Tibial artery (tissue), 4 donors: ENCODE measurements at regions not wholly inside any gene's neighbourhood (a gene's known extent, or its start where the extent isn't known, plus 50 kb on each side); places are given as distances from the start of the nearest gene placed in this dataset.

Experiments used
- DNase-seq, 2 donors: peaks; one replicate each; pipeline ENCODE4 v3.0.0-alpha.2; 2019
- H3K27ac ChIP-seq, 2 donors: fragments of 200-600 bp; sonication (generic) in 1 of 2; 1 replicate in 1 of 2; 2 replicates in 1 of 2; pipeline ENCODE4 v1.5.1; 2018 to 2019; ENCODE audit warnings: mild to moderate bottlenecking in 1 of 2
- H3K27me3 ChIP-seq, 2 donors: fragments of 200-600 bp; sonication (generic) in 1 of 2; one replicate each; pipeline versions ENCODE4 v1.5.1 to v1.6.0; 2016 to 2019
- H3K36me3 ChIP-seq, 3 donors: fragments of 200-600 bp; sonication (generic) in 2 of 3; one replicate each; pipeline ENCODE4 v1.5.1; 2016 to 2019; ENCODE audit warnings: mild to moderate bottlenecking in 2 of 3
- H3K4me1 ChIP-seq, 4 donors: fragments of 200-600 bp; sonication (generic) in 2 of 4; 1 replicate in 3 of 4; 2 replicates in 1 of 4; pipeline ENCODE4 v1.5.1; 2016 to 2019
- H3K4me3 ChIP-seq, 2 donors: fragments of 200-600 bp; sonication (generic) in 1 of 2; 1 replicate in 1 of 2; 2 replicates in 1 of 2; pipeline ENCODE4 v1.5.1; 2018 to 2019; ENCODE audit warnings: mild to moderate bottlenecking in 2 of 2
- H3K9me3 ChIP-seq, 3 donors: fragments of 200-600 bp; sonication (generic) in 1 of 3; one replicate each; pipeline ENCODE4 v1.5.1; 2016 to 2019
- intact Hi-C: fragments of 100-400 bp; cut with DNase I; formaldehyde crosslinking; loops from one replicate; pipeline ENCODE4 v1.15.0; 2023; ENCODE audit warnings: low total_unique reads
- TF ChIP-seq, protein P1 (sequence below), 2 experiments: fragments of 200-600 bp in 1 of 2; fragments of 450-650 bp in 1 of 2; IDR thresholded peaks; one replicate each; pipeline ENCODE4 v1.5.1; 2017 to 2019; ENCODE audit warnings: antibody characterized with exemption in 2 of 2, mild to moderate bottlenecking in 1 of 2, moderate library complexity in 1 of 2

- H3K27ac ChIP-seq, result no peak overlapping the region
- DNase-seq, result no peak
- H3K4me1 ChIP-seq, result no peaks in the 10 kb centered on the region
- no peaks in the 10 kb centered on the region for H3K36me3 ChIP-seq
- intact Hi-C loops, result no loop called here
- no peaks in the 10 kb centered on the region for H3K27me3 ChIP-seq
- TF ChIP-seq, protein P1, sequence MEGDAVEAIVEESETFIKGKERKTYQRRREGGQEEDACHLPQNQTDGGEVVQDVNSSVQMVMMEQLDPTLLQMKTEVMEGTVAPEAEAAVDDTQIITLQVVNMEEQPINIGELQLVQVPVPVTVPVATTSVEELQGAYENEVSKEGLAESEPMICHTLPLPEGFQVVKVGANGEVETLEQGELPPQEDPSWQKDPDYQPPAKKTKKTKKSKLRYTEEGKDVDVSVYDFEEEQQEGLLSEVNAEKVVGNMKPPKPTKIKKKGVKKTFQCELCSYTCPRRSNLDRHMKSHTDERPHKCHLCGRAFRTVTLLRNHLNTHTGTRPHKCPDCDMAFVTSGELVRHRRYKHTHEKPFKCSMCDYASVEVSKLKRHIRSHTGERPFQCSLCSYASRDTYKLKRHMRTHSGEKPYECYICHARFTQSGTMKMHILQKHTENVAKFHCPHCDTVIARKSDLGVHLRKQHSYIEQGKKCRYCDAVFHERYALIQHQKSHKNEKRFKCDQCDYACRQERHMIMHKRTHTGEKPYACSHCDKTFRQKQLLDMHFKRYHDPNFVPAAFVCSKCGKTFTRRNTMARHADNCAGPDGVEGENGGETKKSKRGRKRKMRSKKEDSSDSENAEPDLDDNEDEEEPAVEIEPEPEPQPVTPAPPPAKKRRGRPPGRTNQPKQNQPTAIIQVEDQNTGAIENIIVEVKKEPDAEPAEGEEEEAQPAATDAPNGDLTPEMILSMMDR (IDR thresholded peaks at IDR 0.05), result no peak
- H3K9me3 ChIP-seq, result peaks cover 0 to 3% (median 0%) of the 10 kb centered on the region in 3 donors
- H3K4me3 ChIP-seq, result no peak overlapping the region
Observed at GRCh38 chr10:61294131-61294530, 159.1 kb downstream of the TMEM26 start.

DNA sequence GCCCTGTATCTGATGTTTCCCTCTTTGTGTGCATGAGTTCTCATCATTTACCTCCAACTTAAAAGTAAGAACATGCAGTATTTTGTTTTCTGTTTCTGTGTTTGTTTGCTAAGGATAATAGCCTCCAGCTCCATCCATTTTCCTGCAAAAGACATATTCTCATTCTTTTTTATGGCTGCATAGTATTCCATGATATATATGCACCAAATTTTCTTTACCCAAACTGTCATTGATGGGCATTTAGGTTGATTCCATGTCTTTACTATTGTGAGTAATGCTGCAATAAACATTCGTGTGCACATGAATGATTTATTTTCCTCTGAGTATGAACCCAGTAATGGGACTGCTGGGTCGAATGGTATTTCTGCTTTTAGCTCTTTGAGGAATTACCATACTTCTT lies 163.4 kb downstream of the TMEM26 start:
- Histone ChIP-seq H3K27ac (no peak overlapping the region), H3K4me3 (no peak overlapping the region), H3K36me3 (no peaks in the 10 kb centered on the region), H3K4me1 (no peaks in the 10 kb centered on the region), H3K9me3 (no peaks in the 10 kb centered on the region), H3K27me3 (no peaks in the 10 kb centered on the region)
- no peak for DNase-seq
- intact Hi-C loops, result loop anchor here (5.0 to 10.0 kb wide), 2 partner anchors 153 to 475 kb away; no protein-coding TSS in a partner anchor
- TF ChIP-seq, protein P1 (IDR thresholded peaks at IDR 0.05), result no peak

GRCh38 chr10:61286686-61287085 lies 166.5 kb downstream of the TMEM26 start:
- H3K36me3 ChIP-seq, result no peaks in the 10 kb centered on the region
- H3K27ac ChIP-seq, result no peak overlapping the region
- no peak overlapping the region for H3K4me3 ChIP-seq
- TF ChIP-seq, protein P1 (IDR thresholded peaks at IDR 0.05), result no peak
- peaks cover 0 to 5% (median 0%) of the 10 kb centered on the region in 4 donors for H3K4me1 ChIP-seq
- intact Hi-C loops, result loop anchor here (5.0 to 10.0 kb wide), 2 partner anchors 149 to 472 kb away; no protein-coding TSS in a partner anchor
- H3K9me3 ChIP-seq, result no peaks in the 10 kb centered on the region
- no peaks in the 10 kb centered on the region for H3K27me3 ChIP-seq
- DNase-seq, result no peak

DNA sequence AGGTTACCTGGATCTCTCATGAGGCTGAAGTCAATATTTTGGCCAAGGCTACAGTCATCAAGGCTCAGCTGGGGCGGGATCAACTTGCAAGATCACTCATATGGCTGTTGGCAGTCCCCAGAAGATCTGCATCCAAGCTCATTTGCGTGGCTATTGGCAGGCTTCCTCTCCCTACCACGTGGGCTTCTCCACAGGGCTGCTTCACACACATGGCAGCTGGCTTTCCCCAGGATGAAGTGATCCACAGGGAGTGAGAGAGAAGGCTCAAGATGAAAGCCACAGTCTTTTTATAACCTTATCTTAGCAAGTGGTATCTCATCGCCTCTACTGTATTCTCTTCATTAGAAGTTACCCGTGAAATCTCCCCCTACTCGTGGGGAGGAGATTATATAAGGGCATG lies 167.4 kb downstream of the TMEM26 start:
- no peaks in the 10 kb centered on the region for H3K36me3 ChIP-seq
- no peak for DNase-seq
- no peak overlapping the region for H3K4me3 ChIP-seq
- no peak overlapping the region for H3K27ac ChIP-seq
- peaks cover 0 to 5% (median 0%) of the 10 kb centered on the region in 4 donors for H3K4me1 ChIP-seq
- TF ChIP-seq, protein P1 (IDR thresholded peaks at IDR 0.05), result no peak
- intact Hi-C loops, result loop anchor here (5.0 to 10.0 kb wide), 2 partner anchors 148 to 471 kb away; no protein-coding TSS in a partner anchor
- no peaks in the 10 kb centered on the region for H3K9me3 ChIP-seq
- H3K27me3 ChIP-seq, result no peaks in the 10 kb centered on the region

DNA sequence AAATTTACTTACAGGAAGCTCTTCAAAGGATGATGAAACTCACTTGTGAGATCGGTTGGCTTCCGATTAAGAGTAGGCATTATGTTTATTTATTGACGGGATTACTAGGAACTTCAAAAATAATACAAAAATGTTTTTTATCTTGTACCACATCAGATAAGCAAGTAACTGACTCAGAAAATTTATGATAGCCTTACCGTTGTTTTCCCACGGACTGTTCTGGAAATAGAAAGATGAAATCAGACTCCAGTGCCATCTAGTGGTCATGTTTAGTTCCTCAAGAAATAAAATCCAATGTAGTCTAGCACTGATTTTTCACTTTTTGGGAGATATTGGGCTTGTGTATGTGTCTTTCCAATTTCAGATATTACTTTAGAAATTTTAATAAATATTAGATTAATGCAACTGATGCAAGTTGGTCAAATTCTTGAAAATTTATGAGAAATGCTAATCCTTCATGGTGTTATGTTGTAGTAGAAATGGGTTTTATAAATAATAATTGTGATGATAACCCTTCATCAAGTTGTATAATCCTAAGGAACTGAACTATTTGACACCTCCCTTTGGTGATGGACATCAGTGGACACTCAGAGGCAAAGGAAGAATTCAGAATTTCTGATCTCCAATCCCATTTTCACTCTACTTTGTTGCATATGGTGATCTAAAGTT lies 168.8 kb downstream of the TMEM26 start:
- Histone ChIP-seq H3K27me3 (no peaks in the 10 kb centered on the region), H3K36me3 (no peaks in the 10 kb centered on the region), H3K9me3 (no peaks in the 10 kb centered on the region), H3K27ac (peak overlapping the region in 1 of 2 donors; percentile 23), H3K4me1 (peaks cover 0 to 5% (median 0%) of the 10 kb centered on the region in 4 donors), H3K4me3 (no peak overlapping the region)
- intact Hi-C loops, result loop anchor here (5.0 to 10.0 kb wide), 2 partner anchors 317 to 470 kb away; no protein-coding TSS in a partner anchor
- DNase-seq, result no peak
- TF ChIP-seq, protein P1 (IDR thresholded peaks at IDR 0.05), result peak; percentile 77 to 79
